ENCODE measurements at regions not wholly inside any gene's neighbourhood (a gene's known extent, or its start where the extent isn't known, plus 50 kb on each side); places are given as distances from the start of the nearest gene placed in this dataset.

DNA sequence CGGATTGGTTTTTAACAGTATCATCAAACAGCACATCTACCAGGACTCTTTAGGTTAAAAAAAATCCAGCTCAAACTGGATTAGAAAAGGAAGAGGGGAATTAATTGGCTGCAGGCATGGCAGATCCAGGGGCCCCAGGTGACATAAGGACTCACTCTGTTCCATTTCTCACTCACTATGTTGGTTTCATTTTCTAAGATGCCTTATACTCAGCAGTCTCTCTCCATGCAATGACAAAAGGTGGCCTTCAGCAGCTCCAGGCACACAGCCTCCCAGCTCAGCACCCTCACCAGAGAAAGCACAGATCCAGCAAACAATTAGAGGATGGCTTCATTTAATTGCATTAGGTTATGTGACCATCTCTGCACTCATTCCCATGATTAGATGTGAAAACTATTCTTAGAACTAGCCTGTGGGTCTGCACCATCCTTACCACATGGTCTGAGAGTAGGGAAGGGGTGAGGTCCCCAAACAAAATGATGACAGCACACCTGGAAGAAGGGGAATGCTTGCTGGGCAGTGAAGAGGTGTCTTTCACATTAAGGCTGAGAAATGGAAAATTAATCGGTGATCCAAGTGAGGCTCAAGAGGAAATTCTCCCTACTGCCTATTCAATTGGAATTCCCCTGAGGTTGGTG lies 243.1 kb downstream of the CDH26 start:
- Histone ChIP-seq H4K20me1 (ENCODE audit: low read depth, low read length) (no peaks in the 10 kb centered on the region), H3K9me2 (replicated peaks; ENCODE audit: insufficient read depth, low read length) (no peaks in the 10 kb centered on the region), H3K27me3 (ENCODE audit: low read length) (no peaks in the 10 kb centered on the region), H3F3A (ENCODE audit: insufficient read depth) (no peaks in the 10 kb centered on the region), H3K36me3 (ENCODE audit: low read length) (no peaks in the 10 kb centered on the region), H2AFZ (ENCODE audit: low read depth, low read length, severe bottlenecking) (no peak overlapping the region), H3K27ac (ENCODE audit: low read depth, low read length) (no peak overlapping the region), H3K9me3 (ENCODE audit: insufficient read depth, low read length) (no peaks in the 10 kb centered on the region), H3K9ac (ENCODE audit: low read length) (no peak overlapping the region), H3K4me2 (ENCODE audit: low read depth, low read length, poor library complexity, severe bottlenecking) (no peak overlapping the region), H3K79me2 (ENCODE audit: insufficient read depth, low read length) (no peaks in the 10 kb centered on the region), H3K4me3 (ENCODE audit: insufficient read depth, low read length, poor library complexity, severe bottlenecking) (no peak overlapping the region)
- no peak for TF ChIP-seq EZH2phosphoT487 (conservative IDR thresholded peaks at IDR 0.05; ENCODE audit: low read length)
- TF ChIP-seq, protein P1, sequence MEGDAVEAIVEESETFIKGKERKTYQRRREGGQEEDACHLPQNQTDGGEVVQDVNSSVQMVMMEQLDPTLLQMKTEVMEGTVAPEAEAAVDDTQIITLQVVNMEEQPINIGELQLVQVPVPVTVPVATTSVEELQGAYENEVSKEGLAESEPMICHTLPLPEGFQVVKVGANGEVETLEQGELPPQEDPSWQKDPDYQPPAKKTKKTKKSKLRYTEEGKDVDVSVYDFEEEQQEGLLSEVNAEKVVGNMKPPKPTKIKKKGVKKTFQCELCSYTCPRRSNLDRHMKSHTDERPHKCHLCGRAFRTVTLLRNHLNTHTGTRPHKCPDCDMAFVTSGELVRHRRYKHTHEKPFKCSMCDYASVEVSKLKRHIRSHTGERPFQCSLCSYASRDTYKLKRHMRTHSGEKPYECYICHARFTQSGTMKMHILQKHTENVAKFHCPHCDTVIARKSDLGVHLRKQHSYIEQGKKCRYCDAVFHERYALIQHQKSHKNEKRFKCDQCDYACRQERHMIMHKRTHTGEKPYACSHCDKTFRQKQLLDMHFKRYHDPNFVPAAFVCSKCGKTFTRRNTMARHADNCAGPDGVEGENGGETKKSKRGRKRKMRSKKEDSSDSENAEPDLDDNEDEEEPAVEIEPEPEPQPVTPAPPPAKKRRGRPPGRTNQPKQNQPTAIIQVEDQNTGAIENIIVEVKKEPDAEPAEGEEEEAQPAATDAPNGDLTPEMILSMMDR (IDR thresholded peaks at IDR 0.05; ENCODE audit: insufficient read depth, low read length, poor library complexity, severe bottlenecking) = no peak

GRCh38 chr20:60202046-60202445 lies 243.8 kb downstream of the CDH26 start:
- Histone ChIP-seq H3K9me3 (ENCODE audit: insufficient read depth, low read length) (no peaks in the 10 kb centered on the region), H3K79me2 (ENCODE audit: insufficient read depth, low read length) (no peaks in the 10 kb centered on the region), H3K4me3 (ENCODE audit: insufficient read depth, low read length, poor library complexity, severe bottlenecking) (no peak overlapping the region), H3K27ac (ENCODE audit: low read depth, low read length) (no peak overlapping the region), H3K9me2 (replicated peaks; ENCODE audit: insufficient read depth, low read length) (no peaks in the 10 kb centered on the region), H4K20me1 (ENCODE audit: low read depth, low read length) (no peaks in the 10 kb centered on the region), H3K36me3 (ENCODE audit: low read length) (no peaks in the 10 kb centered on the region), H2AFZ (ENCODE audit: low read depth, low read length, severe bottlenecking) (no peak overlapping the region), H3K27me3 (ENCODE audit: low read length) (no peaks in the 10 kb centered on the region), H3K4me2 (ENCODE audit: low read depth, low read length, poor library complexity, severe bottlenecking) (no peak overlapping the region), H3F3A (ENCODE audit: insufficient read depth) (no peaks in the 10 kb centered on the region), H3K9ac (ENCODE audit: low read length) (no peak overlapping the region)
- TF ChIP-seq, protein P1 (IDR thresholded peaks at IDR 0.05; ENCODE audit: insufficient read depth, low read length, poor library complexity, severe bottlenecking) = no peak
- no peak for TF ChIP-seq EZH2phosphoT487 (conservative IDR thresholded peaks at IDR 0.05; ENCODE audit: low read length)

- Histone ChIP-seq H3K79me2 (ENCODE audit: insufficient read depth, low read length) (no peaks in the 10 kb centered on the region), H4K20me1 (ENCODE audit: low read depth, low read length) (no peaks in the 10 kb centered on the region), H3K27ac (ENCODE audit: low read depth, low read length) (no peak overlapping the region), H3K4me3 (ENCODE audit: insufficient read depth, low read length, poor library complexity, severe bottlenecking) (no peak overlapping the region), H3K36me3 (ENCODE audit: low read length) (no peaks in the 10 kb centered on the region), H3K9me2 (replicated peaks; ENCODE audit: insufficient read depth, low read length) (no peaks in the 10 kb centered on the region), H3K9ac (ENCODE audit: low read length) (no peak overlapping the region), H3K9me3 (ENCODE audit: insufficient read depth, low read length) (no peaks in the 10 kb centered on the region), H2AFZ (ENCODE audit: low read depth, low read length, severe bottlenecking) (no peak overlapping the region), H3K4me2 (ENCODE audit: low read depth, low read length, poor library complexity, severe bottlenecking) (no peak overlapping the region), H3F3A (ENCODE audit: insufficient read depth) (no peaks in the 10 kb centered on the region), H3K27me3 (ENCODE audit: low read length) (no peaks in the 10 kb centered on the region)
- TF ChIP-seq, protein P1 (IDR thresholded peaks at IDR 0.05; ENCODE audit: insufficient read depth, low read length, poor library complexity, severe bottlenecking) = no peak
- TF ChIP-seq EZH2phosphoT487 (conservative IDR thresholded peaks at IDR 0.05; ENCODE audit: low read length) = no peak
Observed at GRCh38 chr20:60203451-60203850, 245.2 kb downstream of the CDH26 start.
